ENCODE measurements at regions not wholly inside any gene's neighbourhood (a gene's known extent, or its start where the extent isn't known, plus 50 kb on each side); places are given as distances from the start of the nearest gene placed in this dataset.

DNA sequence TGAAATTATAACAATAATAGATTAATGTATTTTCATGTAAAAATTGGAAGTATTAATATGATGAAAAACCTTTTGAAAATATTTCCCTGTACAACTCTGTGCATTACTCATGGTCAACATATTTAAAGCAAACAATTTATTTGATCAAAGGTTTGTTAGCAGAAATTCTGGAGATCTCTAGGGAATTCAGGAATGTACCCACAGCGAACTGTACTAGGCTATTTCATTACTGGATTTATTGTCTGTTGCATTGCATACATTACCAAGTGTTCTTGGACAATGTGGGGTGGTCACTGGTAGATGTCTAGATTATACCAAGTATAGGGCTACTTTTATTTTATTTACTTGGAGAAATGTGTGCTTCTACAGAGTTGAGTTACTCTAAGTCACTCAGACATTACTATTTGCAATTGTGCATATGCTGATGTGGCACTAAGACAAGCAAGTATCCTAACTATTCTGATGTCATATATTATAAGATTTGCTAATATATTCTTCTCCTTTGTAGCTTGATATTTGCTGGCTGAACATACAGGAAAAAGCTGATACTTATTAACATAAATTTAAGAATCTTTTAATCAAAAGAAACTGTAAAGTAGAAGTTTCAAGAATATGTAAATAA is 323.3 kb downstream of the CCER1 start:
- TF ChIP-seq, protein P1, sequence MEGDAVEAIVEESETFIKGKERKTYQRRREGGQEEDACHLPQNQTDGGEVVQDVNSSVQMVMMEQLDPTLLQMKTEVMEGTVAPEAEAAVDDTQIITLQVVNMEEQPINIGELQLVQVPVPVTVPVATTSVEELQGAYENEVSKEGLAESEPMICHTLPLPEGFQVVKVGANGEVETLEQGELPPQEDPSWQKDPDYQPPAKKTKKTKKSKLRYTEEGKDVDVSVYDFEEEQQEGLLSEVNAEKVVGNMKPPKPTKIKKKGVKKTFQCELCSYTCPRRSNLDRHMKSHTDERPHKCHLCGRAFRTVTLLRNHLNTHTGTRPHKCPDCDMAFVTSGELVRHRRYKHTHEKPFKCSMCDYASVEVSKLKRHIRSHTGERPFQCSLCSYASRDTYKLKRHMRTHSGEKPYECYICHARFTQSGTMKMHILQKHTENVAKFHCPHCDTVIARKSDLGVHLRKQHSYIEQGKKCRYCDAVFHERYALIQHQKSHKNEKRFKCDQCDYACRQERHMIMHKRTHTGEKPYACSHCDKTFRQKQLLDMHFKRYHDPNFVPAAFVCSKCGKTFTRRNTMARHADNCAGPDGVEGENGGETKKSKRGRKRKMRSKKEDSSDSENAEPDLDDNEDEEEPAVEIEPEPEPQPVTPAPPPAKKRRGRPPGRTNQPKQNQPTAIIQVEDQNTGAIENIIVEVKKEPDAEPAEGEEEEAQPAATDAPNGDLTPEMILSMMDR (IDR thresholded peaks at IDR 0.05; ENCODE audit: low read depth, low read length, poor library complexity, severe bottlenecking) = no peak
- TF ChIP-seq EZH2phosphoT487 (IDR thresholded peaks at IDR 0.05; ENCODE audit: borderline replicate concordance, low read length) = no peak
